Gastrocnemius medialis (tissue), 4 donors: ENCODE measurements at regions not wholly inside any gene's neighbourhood (a gene's known extent, or its start where the extent isn't known, plus 50 kb on each side); places are given as distances from the start of the nearest gene placed in this dataset.

ENCODE experiments used
- ATAC-seq, 2 donors: fragments of 150-250 bp; one replicate each; pipeline ENCODE4 v1.9.1; 2016
- DNase-seq, 2 donors: peaks; one replicate each; pipeline ENCODE4 v3.0.0-alpha.2; 2019
- H3K27ac ChIP-seq, 4 donors: fragments of 200-600 bp; sonication (generic); 1 replicate in 1 of 4; 2 replicates in 3 of 4; pipeline ENCODE4 v1.5.1; 2016 to 2018; ENCODE audit warnings: mild to moderate bottlenecking in 2 of 4, moderate library complexity in 1 of 4
- H3K27me3 ChIP-seq, 3 donors: fragments of 200-600 bp; sonication (generic) in 2 of 3; 1 replicate in 1 of 3; 2 replicates in 2 of 3; pipeline versions ENCODE4 v1.5.1 to v1.6.0; 2016 to 2019; ENCODE audit warnings: mild to moderate bottlenecking in 1 of 3, moderate library complexity in 1 of 3
- H3K36me3 ChIP-seq, 2 donors: fragments of 200-600 bp; sonication (generic) in 1 of 2; one replicate each; pipeline ENCODE4 v1.5.1; 2017 to 2018
- H3K4me1 ChIP-seq, 2 donors: fragments of 200-600 bp; sonication (generic) in 1 of 2; one replicate each; pipeline ENCODE4 v1.5.1; 2016 to 2017; ENCODE audit warnings: mild to moderate bottlenecking in 2 of 2
- H3K4me3 ChIP-seq, 4 donors: fragments of 200-600 bp; sonication (generic) in 3 of 4; 1 replicate in 1 of 4; 2 replicates in 3 of 4; pipeline ENCODE4 v1.5.1; 2016 to 2019; ENCODE audit warnings: mild to moderate bottlenecking in 2 of 4
- H3K9me3 ChIP-seq, 3 donors: fragments of 200-600 bp; sonication (generic) in 2 of 3; 1 replicate in 1 of 3; 2 replicates in 2 of 3; pipeline ENCODE4 v1.5.1; 2016 to 2019
- POLR2A ChIP-seq, 2 donors: fragments of 450-650 bp; IDR thresholded peaks; one replicate each; pipeline ENCODE4 v1.6.1; 2017; ENCODE audit warnings: antibody characterized with exemption in 2 of 2, mild to moderate bottlenecking in 2 of 2, moderate library complexity in 2 of 2
- in situ Hi-C, 4 donors: fragments of 200-750 bp; cut with MboI; loops; one replicate each; pipeline versions ENCODE4 v1.15.0 to v1.8.0; 2017; ENCODE audit warnings: low sequenced_read_pairs in 4 of 4
- intact Hi-C: fragments of 100-400 bp; cut with DNase I; formaldehyde crosslinking; loops from one replicate; pipeline ENCODE4 v1.15.1; 2023; ENCODE audit warnings: low total_unique reads
- TF ChIP-seq, protein P1 (sequence below), 5 experiments: fragments of 450-650 bp in 3 of 5; fragments of 200-600 bp in 2 of 5; sonication (generic) in 2 of 5; IDR thresholded peaks in 4 of 5; conservative IDR thresholded peaks in 1 of 5; 1 replicate in 4 of 5; 2 replicates in 1 of 5; pipeline ENCODE4 v1.5.1; 2016 to 2019; ENCODE audit warnings: antibody characterized with exemption in 5 of 5, mild to moderate bottlenecking in 3 of 5, moderate library complexity in 3 of 5

- ATAC-seq (no peak), DNase-seq (no peak)
- in situ Hi-C loops (no loop called here), intact Hi-C loops (no loop called here)
- H3K36me3 ChIP-seq = no peaks in the 10 kb centered on the region
- H3K4me3 ChIP-seq = no peak overlapping the region
- no peaks in the 10 kb centered on the region for H3K4me1 ChIP-seq
- H3K27ac ChIP-seq = no peak overlapping the region
- H3K9me3 ChIP-seq = no peaks in the 10 kb centered on the region
- no peak for TF ChIP-seq POLR2A (IDR thresholded peaks at IDR 0.05)
- TF ChIP-seq, protein P1, sequence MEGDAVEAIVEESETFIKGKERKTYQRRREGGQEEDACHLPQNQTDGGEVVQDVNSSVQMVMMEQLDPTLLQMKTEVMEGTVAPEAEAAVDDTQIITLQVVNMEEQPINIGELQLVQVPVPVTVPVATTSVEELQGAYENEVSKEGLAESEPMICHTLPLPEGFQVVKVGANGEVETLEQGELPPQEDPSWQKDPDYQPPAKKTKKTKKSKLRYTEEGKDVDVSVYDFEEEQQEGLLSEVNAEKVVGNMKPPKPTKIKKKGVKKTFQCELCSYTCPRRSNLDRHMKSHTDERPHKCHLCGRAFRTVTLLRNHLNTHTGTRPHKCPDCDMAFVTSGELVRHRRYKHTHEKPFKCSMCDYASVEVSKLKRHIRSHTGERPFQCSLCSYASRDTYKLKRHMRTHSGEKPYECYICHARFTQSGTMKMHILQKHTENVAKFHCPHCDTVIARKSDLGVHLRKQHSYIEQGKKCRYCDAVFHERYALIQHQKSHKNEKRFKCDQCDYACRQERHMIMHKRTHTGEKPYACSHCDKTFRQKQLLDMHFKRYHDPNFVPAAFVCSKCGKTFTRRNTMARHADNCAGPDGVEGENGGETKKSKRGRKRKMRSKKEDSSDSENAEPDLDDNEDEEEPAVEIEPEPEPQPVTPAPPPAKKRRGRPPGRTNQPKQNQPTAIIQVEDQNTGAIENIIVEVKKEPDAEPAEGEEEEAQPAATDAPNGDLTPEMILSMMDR (IDR thresholded peaks at IDR 0.05 in 4 of 5, conservative IDR thresholded peaks at IDR 0.05 in 1 of 5) = no peak
- no peaks in the 10 kb centered on the region for H3K27me3 ChIP-seq
These were observed 507.3 kb upstream of the MGMT start for GRCh38 chr10:128959746-128960145.

DNA sequence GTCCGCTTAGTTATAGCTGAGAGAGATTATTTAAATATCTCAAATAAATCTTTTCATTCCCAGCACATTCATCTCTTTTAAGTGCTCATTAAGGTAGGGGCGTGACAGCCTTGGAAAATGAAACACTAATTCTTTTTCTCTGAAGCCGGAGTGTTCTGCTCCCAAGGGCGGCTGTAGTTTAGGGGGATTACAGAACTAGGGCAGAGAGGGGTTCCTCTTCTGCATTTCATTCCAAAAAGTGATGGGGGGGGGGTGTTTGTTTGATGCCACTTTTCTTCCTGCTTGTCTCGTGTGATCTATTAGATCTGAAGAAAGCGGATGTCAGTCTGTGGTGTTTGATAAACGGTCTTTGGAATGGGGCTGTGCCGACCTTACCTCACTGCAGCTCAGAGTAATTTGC is 506.5 kb upstream of the MGMT start:
- H3K36me3 ChIP-seq = no peaks in the 10 kb centered on the region
- H3K9me3 ChIP-seq = no peaks in the 10 kb centered on the region
- no peak for TF ChIP-seq POLR2A (IDR thresholded peaks at IDR 0.05)
- TF ChIP-seq, protein P1 (IDR thresholded peaks at IDR 0.05 in 4 of 5, conservative IDR thresholded peaks at IDR 0.05 in 1 of 5) = no peak
- no peak overlapping the region for H3K27ac ChIP-seq
- no peaks in the 10 kb centered on the region for H3K4me1 ChIP-seq
- H3K27me3 ChIP-seq = no peaks in the 10 kb centered on the region
- DNase-seq = no peak
- intact Hi-C loops (no loop called here), in situ Hi-C loops (no loop called here)
- no peak for ATAC-seq
- H3K4me3 ChIP-seq = no peak overlapping the region

- ATAC-seq (no peak), DNase-seq (no peak)
- TF ChIP-seq, protein P1 (IDR thresholded peaks at IDR 0.05 in 4 of 5, conservative IDR thresholded peaks at IDR 0.05 in 1 of 5) = no peak
- no peak for TF ChIP-seq POLR2A (IDR thresholded peaks at IDR 0.05)
These were observed 504.9 kb upstream of the MGMT start for GRCh38 chr10:128962182-128962581.

GRCh38 chr10:128963211-128964099 is 503.6 kb upstream of the MGMT start:
- Histone ChIP-seq H3K27me3 (no peaks in the 10 kb centered on the region), H3K27ac (no peak overlapping the region), H3K36me3 (no peaks in the 10 kb centered on the region), H3K9me3 (no peaks in the 10 kb centered on the region), H3K4me1 (no peaks in the 10 kb centered on the region), H3K4me3 (no peak overlapping the region)
- DNase-seq (no peak), ATAC-seq (no peak)
- in situ Hi-C loops = no loop called here
- intact Hi-C loops = no loop called here
- TF ChIP-seq, protein P1 (IDR thresholded peaks at IDR 0.05 in 4 of 5, conservative IDR thresholded peaks at IDR 0.05 in 1 of 5) = no peak
- TF ChIP-seq POLR2A (IDR thresholded peaks at IDR 0.05) = no peak

More at GRCh38 chr10:128962182-128962581, 504.9 kb upstream of the MGMT start:
- Histone ChIP-seq H3K4me1 (no peaks in the 10 kb centered on the region), H3K27ac (no peak overlapping the region), H3K4me3 (no peak overlapping the region), H3K27me3 (no peaks in the 10 kb centered on the region), H3K36me3 (no peaks in the 10 kb centered on the region), H3K9me3 (no peaks in the 10 kb centered on the region)
- intact Hi-C loops (no loop called here), in situ Hi-C loops (no loop called here)
